ENCODE measurements at regions not wholly inside any gene's neighbourhood (a gene's known extent, or its start where the extent isn't known, plus 50 kb on each side); places are given as distances from the start of the nearest gene placed in this dataset.
A peak's percentile ranks its signal among the peaks of the same experiment; 100 is the strongest.
"Not testable (repeated sequence)": the region's sequence is repeated elsewhere in the genome, so short reads cannot be mapped to it uniquely, and the experiment has no call there.

DNA sequence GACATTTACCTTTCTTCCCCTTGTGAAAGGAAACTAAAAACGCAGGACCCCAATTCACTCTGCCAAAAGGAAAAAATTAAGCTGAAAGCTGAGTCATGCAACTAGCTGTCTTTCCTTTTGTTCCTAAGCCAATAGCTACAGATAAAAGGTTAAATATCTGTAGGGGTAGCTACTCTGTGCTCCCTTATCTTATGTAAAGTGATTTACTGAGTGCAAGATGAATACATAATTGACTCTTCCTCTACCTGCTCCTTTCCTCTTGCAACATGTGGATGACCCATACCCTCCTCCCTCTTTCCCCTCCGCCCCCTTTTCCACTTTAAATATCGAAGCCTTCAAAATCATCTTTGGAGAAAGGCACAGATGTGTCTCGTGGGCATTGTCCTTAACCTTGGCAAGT lies 68.0 kb upstream of the ZNF157 start:
- Mint-ChIP-seq H3K27ac (peak overlapping the region in 1 of 10 donors; percentile 67), H3K4me1 (no peaks in the 10 kb centered on the region), H3K9me3 (no peaks in the 10 kb centered on the region), H3K4me3 (no peak overlapping the region), H3K27me3 (peaks cover 0 to 2% (median 0%) of the 10 kb centered on the region in 5 donors), H3K36me3 (no peaks in the 10 kb centered on the region)
- ATAC-seq (no peak), DNase-seq (no peak)
- POLR2A ChIA-PET = no interaction called here

- not testable (repeated sequence) for H3K9me3 Mint-ChIP-seq, H3K27ac Mint-ChIP-seq, H3K4me1 Mint-ChIP-seq, H3K27me3 Mint-ChIP-seq, ATAC-seq, H3K4me3 Mint-ChIP-seq, H3K36me3 Mint-ChIP-seq, DNase-seq
- POLR2A ChIA-PET = interaction anchor here (0.7 kb wide), 1 partner anchor 24 kb away, joined by 3 read pairs; no protein-coding TSS in a partner anchor
Observed at GRCh38 chrX:47306471-47307023, 63.8 kb upstream of the ZNF157 start.

- Mint-ChIP-seq H3K27me3 (no peaks in the 10 kb centered on the region), H3K4me3 (no peak overlapping the region), H3K27ac (no peak overlapping the region), H3K9me3 (no peaks in the 10 kb centered on the region), H3K4me1 (peaks cover 0 to 4% (median 0%) of the 10 kb centered on the region in 4 donors), H3K36me3 (no peaks in the 10 kb centered on the region)
- DNase-seq (peak; percentile 6 to 66 (median 27)), ATAC-seq (peak; percentile 57 to 81)
- POLR2A ChIA-PET = no interaction called here
Observed at GRCh38 chrX:47311932-47312774, 58.2 kb upstream of the ZNF157 start.

DNA sequence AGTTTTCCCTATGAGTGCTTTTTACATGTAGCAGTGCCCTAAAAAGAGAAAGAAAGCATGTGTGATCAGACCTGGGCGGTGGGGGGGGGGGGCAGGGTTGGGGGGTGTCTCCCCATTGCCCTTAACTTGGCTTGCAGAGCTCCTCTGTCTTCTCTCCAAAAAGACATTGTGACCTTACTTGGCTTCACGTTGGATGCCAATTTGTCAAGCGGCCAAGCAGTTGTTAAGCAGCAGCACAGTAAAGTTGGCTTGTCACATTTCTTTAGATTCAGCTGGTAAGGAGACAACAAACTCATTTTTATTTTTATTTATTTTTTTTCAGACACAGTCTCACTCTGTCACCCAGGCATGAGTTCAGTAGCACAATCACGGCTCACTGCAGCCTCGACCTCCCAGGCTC lies 57.3 kb upstream of the ZNF157 start:
- POLR2A ChIA-PET = no interaction called here
- Mint-ChIP-seq H3K27ac (no peak overlapping the region), H3K4me1 (peaks cover 0 to 4% (median 0%) of the 10 kb centered on the region in 4 donors), H3K27me3 (no peaks in the 10 kb centered on the region), H3K9me3 (no peaks in the 10 kb centered on the region), H3K4me3 (no peak overlapping the region), H3K36me3 (no peaks in the 10 kb centered on the region)
- DNase-seq (no peak), ATAC-seq (no peak)

DNA sequence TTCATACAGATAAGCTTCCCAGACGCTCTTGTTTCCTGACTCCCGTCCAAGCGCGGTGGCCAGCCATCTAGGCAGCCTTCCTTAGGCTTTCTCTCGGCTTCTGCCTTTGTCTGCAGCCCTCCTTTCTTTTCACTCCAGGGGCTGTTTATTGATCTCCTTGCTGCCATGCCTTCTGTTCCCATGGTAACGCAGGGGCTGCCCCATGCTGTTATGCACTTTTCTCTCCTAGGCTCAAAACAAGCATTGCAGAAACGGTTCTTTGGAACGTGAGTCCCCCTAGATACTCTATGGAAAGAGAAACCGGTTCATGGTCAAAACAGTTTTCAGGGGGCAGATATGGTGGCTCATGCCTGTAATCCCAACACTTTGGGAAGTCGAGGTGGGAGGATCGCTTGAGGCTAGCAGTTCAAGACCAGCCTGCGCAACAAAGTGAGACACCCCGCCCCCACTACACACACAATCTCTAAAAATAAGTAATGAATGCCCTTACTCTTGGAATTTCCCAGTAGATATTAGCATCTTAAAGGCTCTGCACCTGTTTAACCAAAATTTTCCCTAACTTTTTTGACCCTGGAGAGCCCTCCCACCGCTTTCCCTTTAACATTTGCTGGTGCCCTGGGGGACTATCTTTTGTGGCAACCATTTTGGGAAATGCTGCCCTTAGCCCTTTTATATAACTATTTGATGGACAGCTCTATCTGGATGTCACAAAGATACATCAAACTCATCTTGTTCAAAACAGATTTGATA lies 53.9 kb upstream of the ZNF157 start:
- ATAC-seq = no peak
- H3K27me3 Mint-ChIP-seq = no peaks in the 10 kb centered on the region
- POLR2A ChIA-PET = no interaction called here
- H3K27ac Mint-ChIP-seq = no peak overlapping the region
- H3K4me3 Mint-ChIP-seq = no peak overlapping the region
- H3K36me3 Mint-ChIP-seq = no peaks in the 10 kb centered on the region
- peaks cover 0 to 4% (median 0%) of the 10 kb centered on the region in 4 donors for H3K4me1 Mint-ChIP-seq
- no peak for DNase-seq
- H3K9me3 Mint-ChIP-seq = no peaks in the 10 kb centered on the region

All from naive thymus-derived CD8-positive, alpha-beta T cell (primary cell).